Vagina (tissue), 2 donors: ENCODE measurements at regions not wholly inside any gene's neighbourhood (a gene's known extent, or its start where the extent isn't known, plus 50 kb on each side); places are given as distances from the start of the nearest gene placed in this dataset.

Experiments
- DNase-seq, 2 donors: peaks; one replicate each; pipeline ENCODE4 v3.0.0-alpha.2; 2017; ENCODE audit errors: extremely low spot score in 2 of 2
- H3K27ac ChIP-seq: fragments of 200-600 bp; sonication (generic); one replicate; pipeline ENCODE4 v1.5.1; 2019
- H3K27me3 ChIP-seq: fragments of 200-600 bp; sonication (generic); one replicate; pipeline ENCODE4 v1.5.1; 2019
- H3K36me3 ChIP-seq, 2 donors: fragments of 200-600 bp; sonication (generic); one replicate each; pipeline ENCODE4 v1.5.1; 2017 to 2019
- H3K4me1 ChIP-seq: fragments of 200-600 bp; sonication (generic); one replicate; pipeline ENCODE4 v1.5.1; 2019
- H3K4me3 ChIP-seq, 2 donors: fragments of 200-600 bp; sonication (generic); 1 replicate in 1 of 2; 2 replicates in 1 of 2; pipeline ENCODE4 v1.5.1; 2016 to 2019
- H3K9me3 ChIP-seq: fragments of 200-600 bp; sonication (generic); one replicate; pipeline ENCODE4 v1.5.1; 2019
- CTCF ChIP-seq, 3 experiments: fragments of 450-650 bp in 2 of 3; fragments of 200-600 bp in 1 of 3; sonication (generic) in 1 of 3; IDR thresholded peaks; one replicate each; pipeline ENCODE4 v1.5.1; 2017 to 2019; ENCODE audit warnings: antibody characterized with exemption in 3 of 3, mild to moderate bottlenecking in 2 of 3, moderate library complexity in 2 of 3
- POLR2A ChIP-seq, 2 donors: fragments of 450-650 bp; IDR thresholded peaks; one replicate each; pipeline ENCODE4 v1.6.1; 2017; ENCODE audit warnings: antibody characterized with exemption in 2 of 2, mild to moderate bottlenecking in 2 of 2, moderate library complexity in 2 of 2
- POLR2AphosphoS5 ChIP-seq, 2 donors: sonication (generic); formaldehyde crosslinking; IDR thresholded peaks; one replicate each; pipeline ENCODE4 v1.9.0; 2017; ENCODE audit warnings: antibody characterized with exemption in 2 of 2, mild to moderate bottlenecking in 2 of 2, low read depth in 1 of 2; ENCODE audit not compliant: insufficient read depth in 1 of 2
- intact Hi-C: fragments of 100-400 bp; cut with DNase I; formaldehyde crosslinking; loops from one replicate; pipeline ENCODE4 v1.15.1; 2023

- TF ChIP-seq POLR2A (IDR thresholded peaks at IDR 0.05), result no peak
- TF ChIP-seq POLR2AphosphoS5 (IDR thresholded peaks at IDR 0.05; ENCODE audit: insufficient read depth in 1 of 2, low read depth in 1 of 2), result no peak
- no peak for TF ChIP-seq CTCF (IDR thresholded peaks at IDR 0.05)
- DNase-seq, result no peak
- Histone ChIP-seq H3K27me3 (no peaks in the 10 kb centered on the region), H3K27ac (no peak overlapping the region), H3K9me3 (no peaks in the 10 kb centered on the region), H3K4me1 (no peaks in the 10 kb centered on the region), H3K4me3 (no peak overlapping the region), H3K36me3 (no peaks in the 10 kb centered on the region)
- intact Hi-C loops, result no loop called here
Observed at GRCh38 chr4:159900562-159900961, 797.7 kb downstream of the RAPGEF2 start.

- no peak for DNase-seq
- no peaks in the 10 kb centered on the region for H3K4me1 ChIP-seq
- H3K9me3 ChIP-seq, result no peaks in the 10 kb centered on the region
- TF ChIP-seq CTCF (IDR thresholded peaks at IDR 0.05) (no peak), POLR2A (IDR thresholded peaks at IDR 0.05) (no peak), POLR2AphosphoS5 (IDR thresholded peaks at IDR 0.05; ENCODE audit: insufficient read depth in 1 of 2, low read depth in 1 of 2) (no peak)
- no peak overlapping the region for H3K27ac ChIP-seq
- intact Hi-C loops, result no loop called here
- H3K27me3 ChIP-seq, result no peaks in the 10 kb centered on the region
- no peak overlapping the region for H3K4me3 ChIP-seq
- no peaks in the 10 kb centered on the region for H3K36me3 ChIP-seq
Observed at GRCh38 chr4:159902648-159903047, 799.8 kb downstream of the RAPGEF2 start.

GRCh38 chr4:159904906-159905305 is 802.0 kb downstream of the RAPGEF2 start:
- no peak for TF ChIP-seq CTCF (IDR thresholded peaks at IDR 0.05)
- no peak for TF ChIP-seq POLR2AphosphoS5 (IDR thresholded peaks at IDR 0.05; ENCODE audit: insufficient read depth in 1 of 2, low read depth in 1 of 2)
- no peak for TF ChIP-seq POLR2A (IDR thresholded peaks at IDR 0.05)
- no peak for DNase-seq
- Histone ChIP-seq H3K9me3 (no peaks in the 10 kb centered on the region), H3K4me3 (no peak overlapping the region), H3K27ac (no peak overlapping the region), H3K36me3 (no peaks in the 10 kb centered on the region), H3K4me1 (no peaks in the 10 kb centered on the region), H3K27me3 (no peaks in the 10 kb centered on the region)
- intact Hi-C loops, result no loop called here

GRCh38 chr4:159906051-159906450 is 803.2 kb downstream of the RAPGEF2 start:
- H3K36me3 ChIP-seq, result no peaks in the 10 kb centered on the region
- no peaks in the 10 kb centered on the region for H3K27me3 ChIP-seq
- H3K27ac ChIP-seq, result no peak overlapping the region
- TF ChIP-seq CTCF (IDR thresholded peaks at IDR 0.05), result no peak
- no peak for TF ChIP-seq POLR2A (IDR thresholded peaks at IDR 0.05)
- TF ChIP-seq POLR2AphosphoS5 (IDR thresholded peaks at IDR 0.05; ENCODE audit: insufficient read depth in 1 of 2, low read depth in 1 of 2), result no peak
- DNase-seq, result no peak
- no peaks in the 10 kb centered on the region for H3K9me3 ChIP-seq
- H3K4me1 ChIP-seq, result no peaks in the 10 kb centered on the region
- H3K4me3 ChIP-seq, result no peak overlapping the region
- intact Hi-C loops, result no loop called here

- DNase-seq, result no peak
- no peaks in the 10 kb centered on the region for H3K27me3 ChIP-seq
- H3K4me1 ChIP-seq, result no peaks in the 10 kb centered on the region
- intact Hi-C loops, result no loop called here
- no peak overlapping the region for H3K27ac ChIP-seq
- H3K9me3 ChIP-seq, result no peaks in the 10 kb centered on the region
- TF ChIP-seq POLR2A (IDR thresholded peaks at IDR 0.05), result no peak
- TF ChIP-seq POLR2AphosphoS5 (IDR thresholded peaks at IDR 0.05; ENCODE audit: insufficient read depth in 1 of 2, low read depth in 1 of 2), result no peak
- no peak for TF ChIP-seq CTCF (IDR thresholded peaks at IDR 0.05)
- H3K4me3 ChIP-seq, result no peak overlapping the region
- H3K36me3 ChIP-seq, result no peaks in the 10 kb centered on the region
Observed at GRCh38 chr4:159906517-159906916, 803.6 kb downstream of the RAPGEF2 start.
